OCI-M1 (cell line): ENCODE measurements at regions not wholly inside any gene's neighbourhood (a gene's known extent, or its start where the extent isn't known, plus 50 kb on each side); places are given as distances from the start of the nearest gene placed in this dataset.
"Not testable (repeated sequence)": the region's sequence is repeated elsewhere in the genome, so short reads cannot be mapped to it uniquely, and the experiment has no call there.

Experiments used
- DNase-seq: peaks from one replicate; lab custom pipeline; 2025; lab: John Stamatoyannopoulos, UW

GRCh38 chr3:16076564-16076963, 97.9 kb upstream of the GALNT15 start:
- no peak for DNase-seq

- not testable (repeated sequence) for DNase-seq
Observed at GRCh38 chr3:16077146-16077545, 97.3 kb upstream of the GALNT15 start.

DNA sequence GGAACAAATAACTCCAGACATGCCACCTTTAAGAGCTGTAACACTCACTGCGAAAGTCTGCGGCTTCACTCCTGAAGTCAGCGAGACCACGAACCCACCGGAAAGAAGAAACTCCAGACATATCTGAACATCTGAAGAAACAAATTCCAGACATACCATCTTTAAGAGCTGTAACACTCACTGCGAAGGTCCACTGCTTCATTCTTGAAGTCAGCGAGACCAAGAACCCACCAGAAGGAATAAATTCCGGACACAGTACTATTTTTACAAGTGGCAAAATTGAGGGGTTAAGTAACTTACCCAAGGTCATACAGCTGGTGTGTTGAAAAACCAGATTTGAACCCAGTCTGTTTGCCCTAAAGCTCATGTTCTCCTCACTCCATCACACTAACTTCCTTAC, 96.8 kb upstream of the GALNT15 start:
- not testable (repeated sequence) for DNase-seq

- no peak for DNase-seq
Observed at GRCh38 chr3:16079519-16079918, 95.0 kb upstream of the GALNT15 start.

- DNase-seq = no peak
Observed at GRCh38 chr3:16081661-16082060, 92.8 kb upstream of the GALNT15 start.

DNA sequence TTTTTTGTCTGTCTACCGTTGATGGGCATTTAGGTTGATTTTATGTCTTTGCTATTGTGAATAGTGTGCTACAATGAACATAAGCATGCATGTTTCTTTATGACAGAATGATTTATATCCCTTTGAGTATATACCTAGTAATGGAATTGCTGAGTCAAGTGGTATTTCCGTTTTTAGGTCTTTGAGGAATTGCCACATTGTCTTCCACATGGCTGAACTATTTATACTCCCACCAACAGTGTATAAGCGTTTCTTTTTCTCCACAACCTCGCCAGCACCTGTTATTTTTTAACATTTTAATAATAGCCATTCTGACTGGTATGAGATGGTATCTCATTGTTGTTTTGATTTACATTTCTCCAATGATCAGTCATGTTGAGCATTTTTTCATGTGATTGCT, 89.6 kb upstream of the GALNT15 start:
- DNase-seq = no peak

- DNase-seq = no peak
Observed at GRCh38 chr3:16085410-16085809, 89.1 kb upstream of the GALNT15 start.

GRCh38 chr3:16085884-16086608, 88.4 kb upstream of the GALNT15 start:
- DNase-seq = no peak

- DNase-seq = no peak
Observed at GRCh38 chr3:16086690-16087089, 87.8 kb upstream of the GALNT15 start.

DNA sequence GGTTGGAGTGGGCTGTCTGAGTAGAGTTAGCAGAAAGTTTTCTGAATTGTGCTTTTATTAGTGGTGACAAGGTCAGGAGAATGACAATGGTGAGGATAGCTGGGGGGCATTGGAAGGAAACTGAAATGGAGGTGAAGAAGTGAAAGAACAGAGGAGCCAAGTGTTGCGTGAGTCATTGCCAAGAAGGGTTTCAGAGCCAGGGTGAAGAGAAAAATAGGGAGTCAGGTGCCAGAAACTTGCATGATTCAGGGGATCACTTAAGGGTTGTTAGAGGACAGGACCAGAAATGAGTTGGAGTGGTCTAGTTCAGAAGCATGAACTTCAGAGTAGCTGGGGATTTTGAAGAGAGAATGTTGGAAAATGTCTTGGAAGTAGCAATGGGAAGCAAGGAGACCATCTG, 86.0 kb upstream of the GALNT15 start:
- no peak for DNase-seq

GRCh38 chr3:16089521-16089920, 85.0 kb upstream of the GALNT15 start:
- no peak for DNase-seq

DNA sequence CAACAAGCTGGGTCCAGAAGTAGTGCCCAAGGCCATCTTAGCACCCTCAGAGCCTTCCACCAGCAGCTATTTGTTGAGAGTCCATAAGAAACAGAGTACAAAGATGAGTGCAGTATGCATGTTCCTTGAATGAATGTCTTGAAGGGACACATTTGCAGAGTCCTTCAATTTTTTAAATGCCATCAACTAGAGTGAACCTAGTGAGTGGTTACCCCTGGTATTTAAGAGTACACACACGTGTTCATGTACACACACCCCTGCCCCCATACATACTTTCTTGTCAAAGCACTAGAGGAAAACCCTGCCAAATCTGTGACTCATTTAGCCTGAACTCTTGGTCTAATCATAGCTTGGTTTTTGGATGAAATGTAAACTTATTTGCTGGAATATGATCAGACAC, 84.5 kb upstream of the GALNT15 start:
- no peak for DNase-seq

DNA sequence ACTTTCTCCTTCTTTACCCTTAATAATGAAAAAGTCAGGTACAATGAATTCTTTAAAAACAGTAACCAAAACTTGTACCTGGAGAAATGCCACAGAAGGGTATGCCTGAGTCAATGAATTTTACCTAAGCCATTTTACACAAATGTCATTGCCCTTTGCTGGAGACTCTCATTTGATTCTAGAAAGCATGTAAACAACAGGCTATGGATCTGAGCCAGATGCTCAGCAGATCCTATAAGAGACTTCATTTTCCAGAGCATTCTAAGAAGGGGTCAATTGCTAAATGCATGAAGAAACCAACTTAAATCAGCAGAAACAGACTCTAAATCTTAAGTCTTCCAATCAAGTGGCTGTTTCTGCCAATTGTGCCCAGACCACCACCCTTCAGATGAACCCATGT, 83.8 kb upstream of the GALNT15 start:
- DNase-seq = no peak

DNA sequence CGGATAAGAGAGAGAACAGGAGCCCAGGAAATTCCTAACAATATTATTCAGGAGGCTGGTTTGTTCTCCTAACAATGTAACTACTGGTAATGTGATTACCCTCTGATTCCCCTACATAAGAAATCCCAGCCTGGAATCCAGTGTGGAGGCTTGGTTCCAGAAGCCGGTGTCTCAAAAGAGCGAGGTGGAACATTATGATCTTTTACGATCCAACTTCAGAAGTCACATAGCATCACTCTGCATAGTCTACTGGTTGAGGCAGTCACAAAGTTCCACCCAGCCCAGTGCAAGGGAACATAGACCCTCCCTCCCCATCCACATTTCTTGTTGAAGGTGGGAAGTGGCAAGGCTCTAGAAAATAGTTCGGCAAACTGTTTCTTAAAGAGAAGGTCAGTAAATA, 81.6 kb upstream of the GALNT15 start:
- no peak for DNase-seq

DNA sequence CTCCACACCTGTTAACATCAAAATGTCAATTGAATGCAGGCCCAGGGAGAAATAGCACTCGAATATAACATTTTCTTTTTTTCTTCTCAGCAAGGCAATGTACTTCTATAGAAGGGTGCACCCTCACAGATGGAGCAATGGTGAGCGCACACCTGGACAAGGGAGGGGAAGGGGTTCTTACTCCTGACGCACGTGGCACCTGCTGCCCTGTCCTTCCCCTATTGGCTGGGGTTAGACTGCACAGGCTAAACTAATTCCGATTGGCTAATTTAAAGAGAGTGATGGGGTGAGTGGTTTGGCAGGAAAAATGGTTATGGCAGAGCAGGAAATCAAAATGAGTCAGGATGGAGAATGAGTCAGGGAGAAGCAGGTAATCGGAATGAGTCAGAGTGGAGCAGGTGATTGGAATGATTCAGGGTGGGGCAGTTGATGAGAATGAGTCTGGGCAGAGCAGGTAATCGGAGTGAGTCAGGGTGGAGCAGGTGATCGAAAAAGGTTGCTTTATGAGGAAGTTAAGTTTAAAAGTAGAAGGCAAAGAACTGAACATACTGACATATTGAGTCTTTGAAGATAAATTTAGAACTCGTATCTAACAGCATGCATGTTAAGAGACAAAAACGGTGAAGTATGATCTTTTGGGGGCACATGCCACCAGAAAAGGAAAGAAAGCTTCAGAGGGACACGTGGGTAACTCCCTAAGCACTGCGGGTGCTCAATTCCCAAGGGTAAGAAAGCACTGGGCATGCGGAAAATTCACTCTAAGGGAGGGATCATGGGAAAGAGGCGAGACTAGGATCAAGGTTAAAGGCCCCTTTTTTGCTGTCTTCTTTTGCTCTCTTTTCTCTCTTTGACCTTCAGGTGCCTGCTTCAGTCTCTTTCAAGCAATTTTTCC, 72.9 kb upstream of the GALNT15 start:
- DNase-seq = no peak

GRCh38 chr3:16102187-16102561, 72.3 kb upstream of the GALNT15 start:
- no peak for DNase-seq

- DNase-seq = no peak
Observed at GRCh38 chr3:16102905-16103364, 71.5 kb upstream of the GALNT15 start.

- no peak for DNase-seq
Observed at GRCh38 chr3:16103472-16103871, 71.0 kb upstream of the GALNT15 start.

DNA sequence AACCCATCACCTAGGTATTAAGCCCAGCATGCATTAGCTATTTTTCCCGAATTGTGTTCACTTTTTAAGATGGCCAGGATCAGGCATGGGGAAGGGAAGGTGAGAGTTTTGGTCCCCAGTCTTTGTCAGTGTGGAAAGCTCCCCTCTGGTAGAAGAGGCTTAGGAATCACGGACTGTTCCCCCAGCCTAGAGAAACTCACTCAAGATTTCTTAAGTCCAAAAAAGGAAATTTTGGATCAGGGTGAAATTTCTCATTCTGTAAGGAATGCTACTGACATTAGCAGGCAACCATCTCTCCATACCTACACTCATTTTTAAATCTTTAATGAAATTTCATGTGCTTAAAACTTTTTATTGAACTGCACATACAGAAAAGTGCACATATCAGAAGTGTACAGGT, 70.3 kb upstream of the GALNT15 start:
- DNase-seq = no peak

GRCh38 chr3:16106050-16106449, 68.4 kb upstream of the GALNT15 start:
- DNase-seq = no peak

- DNase-seq = no peak
Observed at GRCh38 chr3:16108424-16108823, 66.1 kb upstream of the GALNT15 start.

DNA sequence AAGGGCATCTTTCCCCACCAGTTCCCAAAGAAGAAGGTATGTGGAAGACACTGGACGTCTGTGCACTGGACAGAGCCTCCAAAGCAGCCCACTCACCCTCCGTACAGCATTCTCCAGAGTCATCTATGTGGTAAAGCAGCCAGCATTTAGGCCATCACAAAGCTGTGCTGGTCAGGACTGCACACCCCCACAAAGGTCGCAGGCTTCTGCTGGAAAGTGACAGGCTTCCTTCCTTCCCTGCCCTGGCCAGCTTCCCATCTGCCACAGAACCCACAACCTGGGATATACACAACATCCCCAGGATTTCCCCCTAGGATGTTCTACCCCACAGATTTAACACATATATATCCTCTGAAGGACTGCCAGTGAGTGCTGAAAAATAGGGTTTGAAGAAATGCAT, 64.6 kb upstream of the GALNT15 start:
- DNase-seq = no peak

DNA sequence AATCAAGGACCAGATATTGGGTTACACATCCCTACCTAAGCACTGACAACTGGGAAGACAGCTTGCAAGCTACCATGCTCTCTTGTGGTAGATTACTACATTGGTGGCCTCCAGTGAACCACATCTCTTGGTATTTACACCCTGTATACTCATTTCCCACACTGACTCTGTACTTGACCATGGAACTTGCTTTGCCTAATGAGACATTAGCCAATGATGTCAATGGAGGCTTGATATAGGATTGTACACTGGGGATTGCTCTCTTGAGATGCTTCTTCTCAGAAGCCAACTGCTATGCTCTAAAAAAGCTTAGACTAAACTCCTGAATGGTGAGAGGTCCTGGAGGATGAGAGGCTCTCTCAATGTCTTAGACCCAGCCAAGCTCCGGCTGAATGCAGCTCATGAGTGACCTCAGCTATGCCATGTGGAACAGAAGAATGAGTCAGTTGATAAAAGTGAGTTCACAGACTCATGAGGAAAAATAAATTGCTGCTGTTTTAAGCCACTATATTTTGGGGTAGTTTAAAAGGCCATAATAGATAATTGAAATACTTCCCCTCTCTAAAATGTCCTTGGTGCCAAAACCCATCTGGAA, 61.5 kb upstream of the GALNT15 start:
- no peak for DNase-seq
